GM23338 (cell line): ENCODE measurements at regions not wholly inside any gene's neighbourhood (a gene's known extent, or its start where the extent isn't known, plus 50 kb on each side); places are given as distances from the start of the nearest gene placed in this dataset.

Experiments used
- ATAC-seq: fragments of 200-7000 bp; cut with Tn5 transposase; 3 replicates; pipeline ENCODE4 v1.9.1; 2020
- DNase-seq: peaks from one replicate; pipeline ENCODE4 v3.0.0-alpha.2; 2015; ENCODE audit warnings: low spot score
- H2AFZ ChIP-seq: fragments of 200-600 bp; sonication (generic); 2 replicates; pipeline ENCODE4 v1.8.0; 2016; ENCODE audit warnings: antibody characterized with exemption, mild to moderate bottlenecking, moderate library complexity
- H3F3A ChIP-seq: fragments of 200-600 bp; sonication (generic); replicated peaks from 2 replicates; pipeline ENCODE4 v1.8.0; 2017; ENCODE audit warnings: antibody characterized with exemption, mixed run types, low read depth
- H3K27ac ChIP-seq: fragments of 200-600 bp; sonication (generic); 2 replicates; pipeline ENCODE4 v1.6.1; 2016; ENCODE audit warnings: low read depth
- H3K27me3 ChIP-seq: fragments of 200-600 bp; sonication (generic); 2 replicates; pipeline ENCODE4 v1.8.0; 2016; ENCODE audit warnings: mild to moderate bottlenecking, mixed run types, moderate library complexity; ENCODE audit not compliant: insufficient read depth
- H3K36me3 ChIP-seq: fragments of 200-600 bp; sonication (generic); 2 replicates; pipeline ENCODE4 v1.8.0; 2016; ENCODE audit warnings: mild to moderate bottlenecking; ENCODE audit not compliant: insufficient read depth
- H3K4me1 ChIP-seq: fragments of 200-600 bp; sonication (generic); 2 replicates; pipeline ENCODE4 v1.8.0; 2016; ENCODE audit warnings: mild to moderate bottlenecking, moderate library complexity; ENCODE audit not compliant: insufficient read depth
- H3K4me2 ChIP-seq: fragments of 200-600 bp; sonication (generic); 2 replicates; pipeline ENCODE4 v1.7.1; 2017; ENCODE audit warnings: mixed run types
- H3K4me3 ChIP-seq: fragments of 200-600 bp; sonication (generic); 2 replicates; pipeline ENCODE4 v1.6.1; 2016; ENCODE audit warnings: mixed run types
- H3K79me2 ChIP-seq: fragments of 200-600 bp; sonication (generic); replicated peaks from 2 replicates; pipeline ENCODE4 v1.8.0; 2017; ENCODE audit warnings: mild to moderate bottlenecking; ENCODE audit not compliant: insufficient read depth
- H3K9me2 ChIP-seq: fragments of 200-600 bp; sonication (generic); 2 replicates; pipeline ENCODE4 v1.8.0; 2017; ENCODE audit not compliant: insufficient read depth
- H4K20me1 ChIP-seq: fragments of 200-600 bp; sonication (generic); replicated peaks from 2 replicates; pipeline ENCODE4 v1.8.0; 2017; ENCODE audit warnings: mild to moderate bottlenecking; ENCODE audit not compliant: insufficient read depth
- H3K27ac Mint-ChIP-seq: 2 replicates; pipeline ENCODE4 v1.8.0; 2020; ENCODE audit warnings: inconsistent platforms, mild to moderate bottlenecking, moderate library complexity, mixed read lengths
- H3K27me3 Mint-ChIP-seq: 3 replicates; pipeline ENCODE4 v1.8.0; 2022; ENCODE audit warnings: low read depth, mild to moderate bottlenecking, moderate library complexity, mixed read lengths, inconsistent platforms; ENCODE audit not compliant: insufficient read depth, poor library complexity
- H3K36me3 Mint-ChIP-seq: 3 replicates; pipeline ENCODE4 v1.8.0; 2021; ENCODE audit warnings: low read depth, mild to moderate bottlenecking, inconsistent platforms, moderate library complexity, mixed read lengths
- H3K4me1 Mint-ChIP-seq: 3 replicates; pipeline ENCODE4 v1.8.0; 2020; ENCODE audit warnings: mild to moderate bottlenecking, inconsistent platforms, mixed read lengths
- H3K4me3 Mint-ChIP-seq: 3 replicates; pipeline ENCODE4 v1.8.0; 2021; ENCODE audit warnings: moderate library complexity, mild to moderate bottlenecking, inconsistent platforms, mixed read lengths
- H3K9me3 Mint-ChIP-seq: 3 replicates; pipeline ENCODE4 v1.8.0; 2020; ENCODE audit warnings: moderate library complexity, mild to moderate bottlenecking, inconsistent platforms, mixed read lengths
- CREB1 ChIP-seq: fragments of 250-450 bp; sonication (Bioruptor Pico); IDR thresholded peaks from 2 replicates; pipeline ENCODE4 v1.5.0; 2020; ENCODE audit warnings: low read depth, mild to moderate bottlenecking, moderate library complexity
- CTCF ChIP-seq, 2 experiments: fragments of 200-600 bp in 1 of 2; sonication (generic) in 1 of 2; conservative IDR thresholded peaks; 2 replicates each; pipeline versions ENCODE4 v1.5.1 to v1.6.1; 2016 to 2017; ENCODE audit warnings: antibody characterized with exemption in 2 of 2, low read depth in 2 of 2, mild to moderate bottlenecking in 2 of 2, moderate library complexity in 1 of 2
- EZH2 ChIP-seq: fragments of 200-600 bp; sonication (generic); IDR thresholded peaks from one replicate; pipeline ENCODE4 v1.8.0; 2017; ENCODE audit warnings: antibody characterized with exemption, mild to moderate bottlenecking, low read depth; ENCODE audit not compliant: unreplicated experiment
- JUNB ChIP-seq: IDR thresholded peaks from one replicate; pipeline ENCODE4 v1.6.1; 2016; ENCODE audit warnings: antibody characterized with exemption; ENCODE audit not compliant: unreplicated experiment
- NANOG ChIP-seq: IDR thresholded peaks from 2 replicates; pipeline ENCODE4 v1.6.1; 2016; ENCODE audit warnings: antibody characterized with exemption, borderline replicate concordance
- POLR2AphosphoS5 ChIP-seq: IDR thresholded peaks from 2 replicates; pipeline ENCODE4 v1.6.1; 2016; ENCODE audit warnings: antibody characterized with exemption, low read depth
- STAT1 ChIP-seq: IDR thresholded peaks from one replicate; pipeline ENCODE4 v1.6.1; 2016; ENCODE audit warnings: antibody characterized with exemption; ENCODE audit not compliant: unreplicated experiment
- ZNF114 ChIP-seq: fragments of 250-450 bp; sonication (Bioruptor Pico); IDR thresholded peaks from 2 replicates; pipeline ENCODE4 v1.5.0; 2020; ENCODE audit warnings: mild to moderate bottlenecking, moderate library complexity
- ZNF331 ChIP-seq: fragments of 250-450 bp; sonication (Bioruptor Pico); IDR thresholded peaks from 2 replicates; pipeline ENCODE4 v1.5.0; 2020; ENCODE audit warnings: low read depth, mild to moderate bottlenecking, moderate library complexity
- TF ChIP-seq, protein P1 (sequence below): fragments of 250-450 bp; sonication (Bioruptor Pico); IDR thresholded peaks from 2 replicates; pipeline ENCODE4 v1.5.0; 2020; ENCODE audit warnings: mild to moderate bottlenecking, moderate library complexity
- TF ChIP-seq, protein P2 (sequence below): IDR thresholded peaks from 2 replicates; pipeline ENCODE4 v1.6.1; 2016; ENCODE audit warnings: antibody characterized with exemption

DNA sequence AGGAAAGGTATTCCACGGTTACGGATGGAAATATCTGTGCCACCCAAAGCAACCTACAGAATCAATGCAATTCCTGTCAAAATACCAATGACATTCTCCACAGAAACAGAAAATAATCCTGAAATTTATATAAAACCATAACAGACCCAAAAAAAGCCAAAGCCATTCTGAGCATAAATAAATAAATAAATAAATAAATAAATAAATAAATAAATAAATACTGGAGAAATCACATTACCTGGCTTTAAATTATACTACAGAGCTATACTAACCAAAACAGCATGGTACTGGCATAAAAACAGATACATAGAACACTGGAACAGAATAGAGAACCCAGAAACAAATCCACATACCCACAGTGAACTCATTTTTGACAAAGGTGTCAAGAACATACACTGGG lies 191.9 kb upstream of the DUSP10 start:
- Histone ChIP-seq H3K79me2 (no peaks in the 10 kb centered on the region), H3K36me3 (no peaks in the 10 kb centered on the region), H3F3A (no peaks in the 10 kb centered on the region), H3K4me2 (no peak overlapping the region), H3K9me2 (peaks cover 8% of the 10 kb centered on the region; the same call in 1 of the 2 replicates), H3K27me3 (no peaks in the 10 kb centered on the region), H3K27ac (no peak overlapping the region), H3K4me3 (no peak overlapping the region), H4K20me1 (no peaks in the 10 kb centered on the region), H2AFZ (no peak overlapping the region), H3K4me1 (no peaks in the 10 kb centered on the region)
- Mint-ChIP-seq H3K36me3 (no peaks in the 10 kb centered on the region), H3K4me1 (no peaks in the 10 kb centered on the region), H3K4me3 (no peak overlapping the region), H3K27ac (no peak overlapping the region), H3K9me3 (no peaks in the 10 kb centered on the region; the same call in 2 of the 3 replicates), H3K27me3 (peaks cover 4% of the 10 kb centered on the region)
- ATAC-seq (no peak), DNase-seq (no peak)
- TF ChIP-seq EZH2 (no peak), JUNB (no peak), STAT1 (no peak), NANOG (no peak), POLR2AphosphoS5 (no peak), ZNF114 (CRISPR knock-in tag) (no peak), ZNF331 (CRISPR knock-in tag) (no peak), CTCF (conservative IDR thresholded peaks at IDR 0.05; ENCODE audit: low read depth in 2 of 2) (no peak), CREB1 (CRISPR knock-in tag) (no peak)
- TF ChIP-seq, protein P1, sequence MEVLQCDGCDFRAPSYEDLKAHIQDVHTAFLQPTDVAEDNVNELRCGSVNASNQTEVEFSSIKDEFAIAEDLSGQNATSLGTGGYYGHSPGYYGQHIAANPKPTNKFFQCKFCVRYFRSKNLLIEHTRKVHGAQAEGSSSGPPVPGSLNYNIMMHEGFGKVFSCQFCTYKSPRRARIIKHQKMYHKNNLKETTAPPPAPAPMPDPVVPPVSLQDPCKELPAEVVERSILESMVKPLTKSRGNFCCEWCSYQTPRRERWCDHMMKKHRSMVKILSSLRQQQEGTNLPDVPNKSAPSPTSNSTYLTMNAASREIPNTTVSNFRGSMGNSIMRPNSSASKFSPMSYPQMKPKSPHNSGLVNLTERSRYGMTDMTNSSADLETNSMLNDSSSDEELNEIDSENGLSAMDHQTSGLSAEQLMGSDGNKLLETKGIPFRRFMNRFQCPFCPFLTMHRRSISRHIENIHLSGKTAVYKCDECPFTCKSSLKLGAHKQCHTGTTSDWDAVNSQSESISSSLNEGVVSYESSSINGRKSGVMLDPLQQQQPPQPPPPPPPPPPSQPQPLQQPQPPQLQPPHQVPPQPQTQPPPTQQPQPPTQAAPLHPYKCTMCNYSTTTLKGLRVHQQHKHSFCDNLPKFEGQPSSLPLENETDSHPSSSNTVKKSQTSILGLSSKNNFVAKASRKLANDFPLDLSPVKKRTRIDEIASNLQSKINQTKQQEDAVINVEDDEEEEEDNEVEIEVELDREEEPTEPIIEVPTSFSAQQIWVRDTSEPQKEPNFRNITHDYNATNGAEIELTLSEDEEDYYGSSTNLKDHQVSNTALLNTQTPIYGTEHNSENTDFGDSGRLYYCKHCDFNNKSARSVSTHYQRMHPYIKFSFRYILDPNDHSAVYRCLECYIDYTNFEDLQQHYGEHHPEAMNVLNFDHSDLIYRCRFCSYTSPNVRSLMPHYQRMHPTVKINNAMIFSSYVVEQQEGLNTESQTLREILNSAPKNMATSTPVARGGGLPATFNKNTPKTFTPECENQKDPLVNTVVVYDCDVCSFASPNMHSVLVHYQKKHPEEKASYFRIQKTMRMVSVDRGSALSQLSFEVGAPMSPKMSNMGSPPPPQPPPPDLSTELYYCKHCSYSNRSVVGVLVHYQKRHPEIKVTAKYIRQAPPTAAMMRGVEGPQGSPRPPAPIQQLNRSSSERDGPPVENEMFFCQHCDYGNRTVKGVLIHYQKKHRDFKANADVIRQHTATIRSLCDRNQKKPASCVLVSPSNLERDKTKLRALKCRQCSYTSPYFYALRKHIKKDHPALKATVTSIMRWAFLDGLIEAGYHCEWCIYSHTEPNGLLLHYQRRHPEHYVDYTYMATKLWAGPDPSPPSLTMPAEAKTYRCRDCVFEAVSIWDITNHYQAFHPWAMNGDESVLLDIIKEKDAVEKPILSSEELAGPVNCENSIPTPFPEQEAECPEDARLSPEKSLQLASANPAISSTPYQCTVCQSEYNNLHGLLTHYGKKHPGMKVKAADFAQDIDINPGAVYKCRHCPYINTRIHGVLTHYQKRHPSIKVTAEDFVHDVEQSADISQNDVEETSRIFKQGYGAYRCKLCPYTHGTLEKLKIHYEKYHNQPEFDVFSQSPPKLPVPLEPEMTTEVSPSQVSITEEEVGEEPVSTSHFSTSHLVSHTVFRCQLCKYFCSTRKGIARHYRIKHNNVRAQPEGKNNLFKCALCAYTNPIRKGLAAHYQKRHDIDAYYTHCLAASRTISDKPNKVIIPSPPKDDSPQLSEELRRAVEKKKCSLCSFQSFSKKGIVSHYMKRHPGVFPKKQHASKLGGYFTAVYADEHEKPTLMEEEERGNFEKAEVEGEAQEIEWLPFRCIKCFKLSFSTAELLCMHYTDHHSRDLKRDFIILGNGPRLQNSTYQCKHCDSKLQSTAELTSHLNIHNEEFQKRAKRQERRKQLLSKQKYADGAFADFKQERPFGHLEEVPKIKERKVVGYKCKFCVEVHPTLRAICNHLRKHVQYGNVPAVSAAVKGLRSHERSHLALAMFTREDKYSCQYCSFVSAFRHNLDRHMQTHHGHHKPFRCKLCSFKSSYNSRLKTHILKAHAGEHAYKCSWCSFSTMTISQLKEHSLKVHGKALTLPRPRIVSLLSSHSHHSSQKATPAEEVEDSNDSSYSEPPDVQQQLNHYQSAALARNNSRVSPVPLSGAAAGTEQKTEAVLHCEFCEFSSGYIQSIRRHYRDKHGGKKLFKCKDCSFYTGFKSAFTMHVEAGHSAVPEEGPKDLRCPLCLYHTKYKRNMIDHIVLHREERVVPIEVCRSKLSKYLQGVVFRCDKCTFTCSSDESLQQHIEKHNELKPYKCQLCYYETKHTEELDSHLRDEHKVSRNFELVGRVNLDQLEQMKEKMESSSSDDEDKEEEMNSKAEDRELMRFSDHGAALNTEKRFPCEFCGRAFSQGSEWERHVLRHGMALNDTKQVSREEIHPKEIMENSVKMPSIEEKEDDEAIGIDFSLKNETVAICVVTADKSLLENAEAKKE (CRISPR knock-in tag): no peak
- TF ChIP-seq, protein P2, sequence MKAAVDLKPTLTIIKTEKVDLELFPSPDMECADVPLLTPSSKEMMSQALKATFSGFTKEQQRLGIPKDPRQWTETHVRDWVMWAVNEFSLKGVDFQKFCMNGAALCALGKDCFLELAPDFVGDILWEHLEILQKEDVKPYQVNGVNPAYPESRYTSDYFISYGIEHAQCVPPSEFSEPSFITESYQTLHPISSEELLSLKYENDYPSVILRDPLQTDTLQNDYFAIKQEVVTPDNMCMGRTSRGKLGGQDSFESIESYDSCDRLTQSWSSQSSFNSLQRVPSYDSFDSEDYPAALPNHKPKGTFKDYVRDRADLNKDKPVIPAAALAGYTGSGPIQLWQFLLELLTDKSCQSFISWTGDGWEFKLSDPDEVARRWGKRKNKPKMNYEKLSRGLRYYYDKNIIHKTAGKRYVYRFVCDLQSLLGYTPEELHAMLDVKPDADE: no peak
